Glutamatergic neuron (in vitro differentiated cells): ENCODE measurements at regions not wholly inside any gene's neighbourhood (a gene's known extent, or its start where the extent isn't known, plus 50 kb on each side); places are given as distances from the start of the nearest gene placed in this dataset.

ENCODE experiments used
- DNase-seq: peaks from one replicate; pipeline ENCODE4 v3.0.0; 2022
- H3K27ac Mint-ChIP-seq: one replicate; pipeline ENCODE4 v1.8.0; 2020; ENCODE audit warnings: mild to moderate bottlenecking, mixed read lengths, inconsistent platforms; ENCODE audit not compliant: unreplicated experiment
- H3K27me3 Mint-ChIP-seq: one replicate; pipeline ENCODE4 v1.8.0; 2020; ENCODE audit warnings: mild to moderate bottlenecking, moderate library complexity, mixed read lengths, inconsistent platforms; ENCODE audit not compliant: unreplicated experiment
- H3K36me3 Mint-ChIP-seq: one replicate; pipeline ENCODE4 v1.8.0; 2020; ENCODE audit warnings: mild to moderate bottlenecking, mixed read lengths, inconsistent platforms; ENCODE audit not compliant: unreplicated experiment
- H3K4me1 Mint-ChIP-seq: one replicate; pipeline ENCODE4 v1.8.0; 2020; ENCODE audit warnings: mild to moderate bottlenecking, low read depth, mixed read lengths, inconsistent platforms; ENCODE audit not compliant: unreplicated experiment
- H3K4me3 Mint-ChIP-seq: one replicate; pipeline ENCODE4 v1.8.0; 2020; ENCODE audit warnings: mild to moderate bottlenecking, mixed read lengths, inconsistent platforms; ENCODE audit not compliant: unreplicated experiment
- H3K9me3 Mint-ChIP-seq: one replicate; pipeline ENCODE4 v1.8.0; 2020; ENCODE audit warnings: mild to moderate bottlenecking, moderate library complexity, mixed read lengths, inconsistent platforms; ENCODE audit not compliant: unreplicated experiment
- TF ChIP-seq, protein P1 (sequence below): fragments of 200-600 bp; sonication (generic); IDR thresholded peaks from one replicate; pipeline ENCODE4 v1.5.0; 2021; ENCODE audit not compliant: partially characterized antibody, unreplicated experiment

DNA sequence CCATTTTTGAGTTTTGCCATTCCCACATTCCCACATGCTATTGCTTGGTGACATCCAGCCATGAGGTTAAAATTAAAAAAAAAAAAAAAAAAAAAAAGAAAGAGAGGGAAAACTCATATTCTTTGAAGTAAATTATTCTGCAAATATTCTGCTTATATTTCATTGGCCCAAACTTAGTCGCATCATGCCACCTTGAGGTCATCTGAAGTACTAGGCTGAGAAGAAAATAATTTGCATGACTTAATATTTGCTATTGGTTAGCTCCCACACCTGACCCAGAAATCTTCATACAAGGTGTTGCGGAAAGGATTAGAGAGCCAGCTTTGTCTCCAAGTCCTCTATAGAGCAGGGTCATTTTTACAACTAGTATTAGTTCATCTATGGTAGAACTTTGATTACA, 2206.0 kb downstream of the MRPL39 start:
- no peak for DNase-seq
- H3K36me3 Mint-ChIP-seq, result no peaks in the 10 kb centered on the region
- TF ChIP-seq, protein P1, sequence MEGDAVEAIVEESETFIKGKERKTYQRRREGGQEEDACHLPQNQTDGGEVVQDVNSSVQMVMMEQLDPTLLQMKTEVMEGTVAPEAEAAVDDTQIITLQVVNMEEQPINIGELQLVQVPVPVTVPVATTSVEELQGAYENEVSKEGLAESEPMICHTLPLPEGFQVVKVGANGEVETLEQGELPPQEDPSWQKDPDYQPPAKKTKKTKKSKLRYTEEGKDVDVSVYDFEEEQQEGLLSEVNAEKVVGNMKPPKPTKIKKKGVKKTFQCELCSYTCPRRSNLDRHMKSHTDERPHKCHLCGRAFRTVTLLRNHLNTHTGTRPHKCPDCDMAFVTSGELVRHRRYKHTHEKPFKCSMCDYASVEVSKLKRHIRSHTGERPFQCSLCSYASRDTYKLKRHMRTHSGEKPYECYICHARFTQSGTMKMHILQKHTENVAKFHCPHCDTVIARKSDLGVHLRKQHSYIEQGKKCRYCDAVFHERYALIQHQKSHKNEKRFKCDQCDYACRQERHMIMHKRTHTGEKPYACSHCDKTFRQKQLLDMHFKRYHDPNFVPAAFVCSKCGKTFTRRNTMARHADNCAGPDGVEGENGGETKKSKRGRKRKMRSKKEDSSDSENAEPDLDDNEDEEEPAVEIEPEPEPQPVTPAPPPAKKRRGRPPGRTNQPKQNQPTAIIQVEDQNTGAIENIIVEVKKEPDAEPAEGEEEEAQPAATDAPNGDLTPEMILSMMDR, result peak; percentile 55
- peaks cover 16% of the 10 kb centered on the region for H3K4me1 Mint-ChIP-seq
- peak overlapping the region; percentile 33 for H3K27ac Mint-ChIP-seq
- peaks cover 3% of the 10 kb centered on the region for H3K9me3 Mint-ChIP-seq
- H3K27me3 Mint-ChIP-seq, result peaks cover 2% of the 10 kb centered on the region
- H3K4me3 Mint-ChIP-seq, result no peak overlapping the region

DNA sequence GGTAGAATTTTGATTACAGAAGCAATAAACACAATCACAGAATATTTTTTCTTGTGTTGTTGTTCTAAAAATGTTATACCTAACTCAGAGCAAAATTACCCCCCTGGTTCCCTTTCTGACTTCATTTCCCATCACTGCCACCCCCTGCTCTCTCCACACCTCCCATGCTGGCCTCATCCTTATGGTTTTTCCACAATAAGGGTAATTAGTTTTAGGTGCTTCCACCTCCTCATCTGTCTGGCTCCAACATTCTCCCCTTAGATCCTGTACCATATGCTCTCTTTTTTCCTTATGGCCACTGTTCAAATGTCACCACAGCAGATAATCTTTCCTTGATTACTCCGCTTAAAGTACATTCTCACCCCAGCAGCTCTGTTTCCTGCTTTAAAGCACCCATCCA, 2208.6 kb downstream of the MRPL39 start:
- TF ChIP-seq, protein P1, result no peak
- peak overlapping the region; percentile 87 for H3K27ac Mint-ChIP-seq
- peaks cover 2% of the 10 kb centered on the region for H3K27me3 Mint-ChIP-seq
- H3K4me3 Mint-ChIP-seq, result peak overlapping the region; percentile 16
- no peak for DNase-seq
- peaks cover 3% of the 10 kb centered on the region for H3K9me3 Mint-ChIP-seq
- peaks cover 16% of the 10 kb centered on the region for H3K4me1 Mint-ChIP-seq
- no peaks in the 10 kb centered on the region for H3K36me3 Mint-ChIP-seq

DNA sequence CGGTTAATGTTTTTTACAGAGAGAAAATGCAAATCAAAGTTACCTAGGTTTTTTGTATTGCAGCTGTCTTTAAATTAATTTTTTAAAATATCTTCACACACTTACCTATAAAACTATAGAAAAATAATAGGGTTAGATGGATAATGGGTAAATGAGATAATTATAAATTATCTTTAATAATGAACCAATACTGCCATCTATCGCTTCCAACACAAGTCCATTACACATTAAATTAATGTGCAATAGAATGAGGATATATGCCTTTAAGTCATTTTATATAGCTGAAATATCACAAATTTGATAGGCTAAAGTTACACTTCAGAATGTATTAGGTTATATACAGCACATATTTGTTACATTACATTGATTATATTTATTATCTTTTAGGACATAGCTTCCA, 2212.8 kb downstream of the MRPL39 start:
- TF ChIP-seq, protein P1, result no peak
- Mint-ChIP-seq H3K27ac (no peak overlapping the region), H3K4me3 (no peak overlapping the region), H3K9me3 (peaks cover 3% of the 10 kb centered on the region), H3K4me1 (peaks cover 9% of the 10 kb centered on the region), H3K36me3 (no peaks in the 10 kb centered on the region), H3K27me3 (peaks cover 2% of the 10 kb centered on the region)
- no peak for DNase-seq

DNA sequence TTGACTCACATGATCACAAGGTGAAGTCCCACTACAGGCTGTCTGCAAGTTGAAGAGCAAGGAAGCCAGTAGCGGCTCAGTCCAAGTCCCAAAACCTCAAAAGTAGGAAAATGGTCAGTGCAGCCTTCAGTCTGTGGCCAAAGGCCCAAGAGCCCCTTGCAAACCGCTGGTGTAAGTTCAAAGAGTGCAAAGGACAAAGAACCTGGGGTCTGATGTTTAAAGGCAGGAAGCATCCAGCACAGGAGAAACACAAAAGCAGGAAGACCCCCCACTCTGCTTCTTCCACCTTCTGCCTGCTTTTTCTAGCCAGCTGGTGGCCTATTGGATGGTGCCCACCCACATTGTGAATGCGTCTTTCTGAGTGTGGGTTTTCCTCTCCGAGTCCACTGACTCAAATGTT, 2222.6 kb downstream of the MRPL39 start:
- peaks cover 15% of the 10 kb centered on the region for H3K4me1 Mint-ChIP-seq
- TF ChIP-seq, protein P1, result no peak
- peak; percentile 46 for DNase-seq
- H3K27ac Mint-ChIP-seq, result peak overlapping the region; percentile 88
- H3K27me3 Mint-ChIP-seq, result peaks cover 3% of the 10 kb centered on the region
- H3K9me3 Mint-ChIP-seq, result peaks cover 4% of the 10 kb centered on the region
- H3K36me3 Mint-ChIP-seq, result peaks cover 6% of the 10 kb centered on the region
- peak overlapping the region; percentile 90 for H3K4me3 Mint-ChIP-seq

DNA sequence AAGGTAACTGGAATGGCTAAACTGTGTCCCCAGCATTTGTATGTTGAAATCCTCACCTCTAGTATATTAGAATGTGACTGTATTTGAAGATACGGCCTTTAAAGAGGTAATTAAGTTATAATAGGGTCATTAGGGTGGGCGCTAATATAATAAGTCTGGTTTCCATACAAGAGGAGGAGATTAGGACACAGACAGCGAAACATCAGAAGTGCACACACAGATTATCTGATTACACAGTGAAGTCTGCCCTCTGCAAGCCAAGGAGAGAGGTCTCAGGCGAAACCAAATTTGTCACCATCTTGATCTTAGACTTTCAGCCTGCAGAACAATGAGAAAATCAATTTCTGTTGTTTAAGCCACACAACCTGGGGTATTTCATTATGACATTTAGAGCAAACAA, 2233.1 kb downstream of the MRPL39 start:
- Mint-ChIP-seq H3K27me3 (no peaks in the 10 kb centered on the region), H3K4me1 (peaks cover 4% of the 10 kb centered on the region), H3K27ac (no peak overlapping the region), H3K4me3 (no peak overlapping the region), H3K36me3 (peaks cover 20% of the 10 kb centered on the region), H3K9me3 (peaks cover 5% of the 10 kb centered on the region)
- no peak for DNase-seq
- TF ChIP-seq, protein P1, result no peak
